ENCODE measurements at regions not wholly inside any gene's neighbourhood (a gene's known extent, or its start where the extent isn't known, plus 50 kb on each side); places are given as distances from the start of the nearest gene placed in this dataset.

DNA sequence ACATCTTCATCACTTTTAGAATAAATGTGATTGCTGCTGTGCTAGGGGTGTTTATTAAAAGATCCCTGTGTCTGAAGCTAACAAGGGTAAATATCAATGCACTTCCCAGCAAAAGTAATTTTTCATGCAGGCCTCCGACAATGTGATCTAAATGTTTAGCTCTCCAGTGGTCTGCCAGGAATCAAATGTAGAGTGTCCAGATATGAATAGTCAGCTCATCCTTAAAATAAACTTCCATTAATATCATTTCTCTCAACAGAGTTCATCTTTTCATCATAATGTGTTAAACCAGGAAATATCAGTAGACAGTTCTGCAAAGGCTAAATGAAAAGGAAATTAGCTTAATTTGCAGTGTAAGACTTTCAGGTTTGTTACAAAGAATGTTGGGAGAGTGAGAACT lies 102.2 kb upstream of the EGFL6 start:
- H3K4me3 Mint-ChIP-seq: no peak overlapping the region
- Histone ChIP-seq H3K56ac (ENCODE audit: insufficient read length, low read depth, low read length) (no peak overlapping the region), H2BK12ac (ENCODE audit: insufficient read length, low read depth, low read length) (no peak overlapping the region), H3K4ac (ENCODE audit: low read depth, low read length) (no peak overlapping the region), H2BK5ac (ENCODE audit: insufficient read length, low read length) (no peak overlapping the region), H4K20me1 (ENCODE audit: control insufficient read depth, insufficient read depth, insufficient read length) (no peaks in the 10 kb centered on the region), H2BK120ac (ENCODE audit: low read depth, low read length, poor library complexity, severe bottlenecking) (no peak overlapping the region), H3K27me3 (ENCODE audit: insufficient read depth, low read length) (no peaks in the 10 kb centered on the region), H2AFZ (ENCODE audit: low read length) (no peak overlapping the region), H4K5ac (ENCODE audit: insufficient read length, low read depth, low read length) (no peak overlapping the region), H3K18ac (ENCODE audit: insufficient read length, low read depth, low read length) (no peak overlapping the region), H2BK20ac (ENCODE audit: low read depth, low read length, poor library complexity, severe bottlenecking) (no peak overlapping the region), H3K9ac (ENCODE audit: extremely low read depth, insufficient read length, low read length) (no peak overlapping the region), H2BK15ac (ENCODE audit: low read depth, low read length) (no peak overlapping the region), H3K23ac (ENCODE audit: insufficient read length, low read depth, low read length) (no peak overlapping the region), H3K79me2 (ENCODE audit: insufficient read depth, low read length) (no peaks in the 10 kb centered on the region), H3K9me3 (ENCODE audit: control insufficient read depth, low read depth, low read length) (peaks cover 14% of the 10 kb centered on the region), H4K91ac (ENCODE audit: insufficient read length, low read depth, low read length) (no peak overlapping the region), H4K8ac (replicated peaks; ENCODE audit: insufficient read length, low read depth, low read length) (no peak overlapping the region), H3K4me1 (ENCODE audit: insufficient read depth, low read length) (0 out of 2 replicates have a peak, but pooled peaks cover 2% of the 10 kb centered on the region), H3K4me2 (ENCODE audit: insufficient read depth, insufficient read length, low read length) (no peak overlapping the region), H2AK5ac (ENCODE audit: insufficient read length, low read length) (no peak overlapping the region), H3K14ac (ENCODE audit: insufficient read depth, low read length) (no peak overlapping the region), H3K27ac (ENCODE audit: insufficient read length, low read depth, low read length) (no peak overlapping the region), H3T11ph (ENCODE audit: low read length) (no peak overlapping the region), H3K23me2 (ENCODE audit: insufficient read length, low read depth, low read length, poor library complexity, severe bottlenecking) (no peaks in the 10 kb centered on the region), H3K79me1 (ENCODE audit: insufficient read depth, low read depth, low read length, poor library complexity, severe bottlenecking) (no peaks in the 10 kb centered on the region)
- TF ChIP-seq, protein P1, sequence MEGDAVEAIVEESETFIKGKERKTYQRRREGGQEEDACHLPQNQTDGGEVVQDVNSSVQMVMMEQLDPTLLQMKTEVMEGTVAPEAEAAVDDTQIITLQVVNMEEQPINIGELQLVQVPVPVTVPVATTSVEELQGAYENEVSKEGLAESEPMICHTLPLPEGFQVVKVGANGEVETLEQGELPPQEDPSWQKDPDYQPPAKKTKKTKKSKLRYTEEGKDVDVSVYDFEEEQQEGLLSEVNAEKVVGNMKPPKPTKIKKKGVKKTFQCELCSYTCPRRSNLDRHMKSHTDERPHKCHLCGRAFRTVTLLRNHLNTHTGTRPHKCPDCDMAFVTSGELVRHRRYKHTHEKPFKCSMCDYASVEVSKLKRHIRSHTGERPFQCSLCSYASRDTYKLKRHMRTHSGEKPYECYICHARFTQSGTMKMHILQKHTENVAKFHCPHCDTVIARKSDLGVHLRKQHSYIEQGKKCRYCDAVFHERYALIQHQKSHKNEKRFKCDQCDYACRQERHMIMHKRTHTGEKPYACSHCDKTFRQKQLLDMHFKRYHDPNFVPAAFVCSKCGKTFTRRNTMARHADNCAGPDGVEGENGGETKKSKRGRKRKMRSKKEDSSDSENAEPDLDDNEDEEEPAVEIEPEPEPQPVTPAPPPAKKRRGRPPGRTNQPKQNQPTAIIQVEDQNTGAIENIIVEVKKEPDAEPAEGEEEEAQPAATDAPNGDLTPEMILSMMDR (conservative IDR thresholded peaks at IDR 0.05): no peak
- peaks cover 67 to 72% of the 10 kb centered on the region in 2 experiments for H3K9me3 Mint-ChIP-seq
- H3K27ac Mint-ChIP-seq: no peak overlapping the region
- H3K4me1 Mint-ChIP-seq: peaks cover 0 to 9% of the 10 kb centered on the region in 2 experiments
- peaks cover 5 to 9% (median 6%) of the 10 kb centered on the region in 3 experiments; a peak in 5 of 7 replicates for H3K36me3 Mint-ChIP-seq (ENCODE audit: insufficient read depth in 1 of 3, low read depth in 3 of 3)
- H3K27me3 Mint-ChIP-seq (ENCODE audit: low read depth): peaks cover 2% of the 10 kb centered on the region; the same call in 1 of the 2 replicates
- DNase-seq: no peak
- no CpG with 5 or more reads among the region's 1 CpG for WGBS (ENCODE audit: extremely low coverage, insufficient read length, low lambda C conversion rate)

All from H9 (cell line).